OCI-LY1 (cell line): ENCODE measurements at regions not wholly inside any gene's neighbourhood (a gene's known extent, or its start where the extent isn't known, plus 50 kb on each side); places are given as distances from the start of the nearest gene placed in this dataset.

Source experiments
- H2AFZ ChIP-seq: fragments of 200-600 bp; sonication (generic), shearing (Covaris generic); 2 replicates; pipeline ENCODE4 v1.6.0; 2014; ENCODE audit warnings: antibody characterized with exemption, mild to moderate bottlenecking, low read length
- H3F3A ChIP-seq: fragments of 200-600 bp; sonication (generic), shearing (Covaris generic); 2 replicates; pipeline ENCODE4 v1.6.0; 2014; ENCODE audit warnings: mild to moderate bottlenecking, antibody characterized with exemption, low read length, moderate library complexity; ENCODE audit not compliant: insufficient read depth
- H3K27ac ChIP-seq: fragments of 200-600 bp; sonication (generic); 2 replicates; pipeline ENCODE4 v1.5.1; 2014; ENCODE audit warnings: low read length, mixed run types, mild to moderate bottlenecking, low read depth; ENCODE audit not compliant: poor library complexity, severe bottlenecking
- H3K27me3 ChIP-seq: fragments of 200-600 bp; sonication (generic); 2 replicates; pipeline ENCODE4 v1.6.0; 2014; ENCODE audit warnings: antibody characterized with exemption, mild to moderate bottlenecking, low read length, moderate library complexity; ENCODE audit not compliant: insufficient read depth
- H3K36me3 ChIP-seq: fragments of 200-600 bp; sonication (generic); 2 replicates; pipeline ENCODE4 v1.6.1; 2014; ENCODE audit warnings: mild to moderate bottlenecking, antibody characterized with exemption, low read length, moderate library complexity, mixed read lengths; ENCODE audit not compliant: insufficient read depth
- H3K4me1 ChIP-seq: fragments of 200-600 bp; sonication (generic); 2 replicates; pipeline ENCODE4 v1.5.1; 2014; ENCODE audit warnings: mild to moderate bottlenecking, low read length, moderate library complexity; ENCODE audit not compliant: insufficient read depth, severe bottlenecking
- H3K4me2 ChIP-seq: fragments of 200-600 bp; sonication (generic), shearing (Covaris generic); 2 replicates; pipeline ENCODE4 v1.6.1; 2014; ENCODE audit warnings: low read length
- H3K4me3 ChIP-seq: fragments of 200-600 bp; sonication (generic); 2 replicates; pipeline ENCODE4 v1.5.1; 2014; ENCODE audit warnings: low read length, low read depth, mild to moderate bottlenecking, mixed read lengths; ENCODE audit not compliant: poor library complexity, severe bottlenecking
- H3K79me2 ChIP-seq: fragments of 200-600 bp; shearing (Covaris generic); 2 replicates; pipeline ENCODE4 v1.6.1; 2016; ENCODE audit warnings: mixed run types, low read length, mixed read lengths; ENCODE audit not compliant: insufficient read depth
- H3K9ac ChIP-seq: fragments of 200-600 bp; sonication (generic), shearing (Covaris generic); 2 replicates; pipeline ENCODE4 v1.6.1; 2014; ENCODE audit warnings: mild to moderate bottlenecking, low read length, mixed read lengths
- H3K9me2 ChIP-seq: fragments of 200-600 bp; sonication (generic), shearing (Covaris generic); 2 replicates; pipeline ENCODE4 v1.6.1; 2014; ENCODE audit warnings: low read depth, mild to moderate bottlenecking, low read length, mixed read lengths
- H3K9me3 ChIP-seq: fragments of 200-600 bp; shearing (Covaris generic); 2 replicates; pipeline ENCODE4 v1.6.1; 2014; ENCODE audit warnings: low read length, mixed read lengths
- H4K20me1 ChIP-seq: fragments of 200-600 bp; sonication (generic), shearing (Covaris generic); 2 replicates; pipeline ENCODE4 v1.6.0; 2016; ENCODE audit warnings: mild to moderate bottlenecking, low read length; ENCODE audit not compliant: insufficient read depth
- CTCF ChIP-seq: fragments of 200-600 bp; sonication (generic), shearing (Covaris generic); IDR thresholded peaks from 2 replicates; pipeline ENCODE4 v1.5.1; 2017; ENCODE audit warnings: mild to moderate bottlenecking, antibody characterized with exemption, low read length, moderate library complexity, mixed read lengths
- EZH2 ChIP-seq: fragments of 200-600 bp; sonication (generic), shearing (Covaris generic); IDR thresholded peaks from 2 replicates; pipeline ENCODE4 v1.8.0; 2017; ENCODE audit warnings: borderline replicate concordance, mixed run types, mild to moderate bottlenecking, antibody characterized with exemption, low read length, moderate library complexity, mixed read lengths

- no peak overlapping the region for H3K4me3 ChIP-seq
- H3K9ac ChIP-seq = no peak overlapping the region
- H3K27ac ChIP-seq = no peak overlapping the region
- H3K36me3 ChIP-seq = no peaks in the 10 kb centered on the region
- H3K27me3 ChIP-seq = no peaks in the 10 kb centered on the region
- H3K4me2 ChIP-seq = no peak overlapping the region
- H3F3A ChIP-seq = no peaks in the 10 kb centered on the region
- H4K20me1 ChIP-seq = no peaks in the 10 kb centered on the region
- H3K4me1 ChIP-seq = no peaks in the 10 kb centered on the region
- H2AFZ ChIP-seq = no peak overlapping the region
- H3K9me3 ChIP-seq = no peaks in the 10 kb centered on the region
- no peaks in the 10 kb centered on the region for H3K9me2 ChIP-seq
- TF ChIP-seq CTCF (no peak), EZH2 (no peak)
- no peaks in the 10 kb centered on the region for H3K79me2 ChIP-seq
Observed at GRCh38 chr3:118550556-118550955, 484.1 kb downstream of the IGSF11 start.

GRCh38 chr3:118554148-118554838, 480.4 kb downstream of the IGSF11 start:
- Histone ChIP-seq H3K27me3 (no peaks in the 10 kb centered on the region), H3K27ac (no peak overlapping the region), H3K36me3 (no peaks in the 10 kb centered on the region), H3K4me1 (no peaks in the 10 kb centered on the region), H3K79me2 (no peaks in the 10 kb centered on the region), H3K9me3 (no peaks in the 10 kb centered on the region), H3K4me2 (no peak overlapping the region), H3K4me3 (no peak overlapping the region), H3F3A (no peaks in the 10 kb centered on the region), H3K9me2 (no peaks in the 10 kb centered on the region), H2AFZ (no peak overlapping the region), H3K9ac (no peak overlapping the region), H4K20me1 (no peaks in the 10 kb centered on the region)
- no peak for TF ChIP-seq EZH2

- Histone ChIP-seq H3K27ac (no peak overlapping the region), H3K4me1 (no peaks in the 10 kb centered on the region), H4K20me1 (no peaks in the 10 kb centered on the region), H3K27me3 (no peaks in the 10 kb centered on the region), H3K9me2 (no peaks in the 10 kb centered on the region), H3K4me3 (no peak overlapping the region), H3K79me2 (no peaks in the 10 kb centered on the region), H3K4me2 (no peak overlapping the region), H3K9me3 (no peaks in the 10 kb centered on the region), H3K36me3 (no peaks in the 10 kb centered on the region), H3F3A (no peaks in the 10 kb centered on the region), H2AFZ (no peak overlapping the region), H3K9ac (no peak overlapping the region)
- no peak for TF ChIP-seq CTCF
- TF ChIP-seq EZH2 = no peak
Observed at GRCh38 chr3:118556983-118557382, 477.7 kb downstream of the IGSF11 start.

GRCh38 chr3:118557513-118557912, 477.1 kb downstream of the IGSF11 start:
- H3K79me2 ChIP-seq = no peaks in the 10 kb centered on the region
- H3K9me2 ChIP-seq = no peaks in the 10 kb centered on the region
- no peaks in the 10 kb centered on the region for H3K9me3 ChIP-seq
- H3K4me1 ChIP-seq = no peaks in the 10 kb centered on the region
- H3K4me3 ChIP-seq = no peak overlapping the region
- no peak overlapping the region for H3K9ac ChIP-seq
- no peak overlapping the region for H2AFZ ChIP-seq
- H3K36me3 ChIP-seq = no peaks in the 10 kb centered on the region
- H3F3A ChIP-seq = no peaks in the 10 kb centered on the region
- no peak overlapping the region for H3K4me2 ChIP-seq
- TF ChIP-seq EZH2 = no peak
- TF ChIP-seq CTCF = no peak
- H3K27me3 ChIP-seq = no peaks in the 10 kb centered on the region
- H3K27ac ChIP-seq = no peak overlapping the region
- H4K20me1 ChIP-seq = no peaks in the 10 kb centered on the region
